ENCODE measurements at regions not wholly inside any gene's neighbourhood (a gene's known extent, or its start where the extent isn't known, plus 50 kb on each side); places are given as distances from the start of the nearest gene placed in this dataset.

DNA sequence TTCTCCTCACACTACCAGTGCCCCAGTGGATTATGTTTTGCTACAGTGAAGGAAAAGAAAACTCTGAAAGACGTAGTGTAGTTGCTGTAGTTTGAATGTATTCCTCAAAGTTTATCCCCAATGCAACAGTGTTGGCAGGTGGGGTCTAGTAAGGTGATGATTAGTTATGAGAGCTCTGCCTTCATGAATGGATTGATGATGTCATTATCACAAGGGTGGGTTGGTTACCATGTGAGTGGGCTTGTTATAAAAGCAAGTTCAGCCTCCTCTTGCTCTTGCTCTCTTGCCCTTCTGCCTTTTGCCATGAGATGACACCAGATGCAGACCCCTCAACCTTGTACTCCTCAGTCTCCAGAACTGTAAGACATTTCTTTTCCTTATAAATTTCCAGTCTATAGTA, 244.7 kb upstream of the RSPO3 start:
- TF ChIP-seq, protein P1, sequence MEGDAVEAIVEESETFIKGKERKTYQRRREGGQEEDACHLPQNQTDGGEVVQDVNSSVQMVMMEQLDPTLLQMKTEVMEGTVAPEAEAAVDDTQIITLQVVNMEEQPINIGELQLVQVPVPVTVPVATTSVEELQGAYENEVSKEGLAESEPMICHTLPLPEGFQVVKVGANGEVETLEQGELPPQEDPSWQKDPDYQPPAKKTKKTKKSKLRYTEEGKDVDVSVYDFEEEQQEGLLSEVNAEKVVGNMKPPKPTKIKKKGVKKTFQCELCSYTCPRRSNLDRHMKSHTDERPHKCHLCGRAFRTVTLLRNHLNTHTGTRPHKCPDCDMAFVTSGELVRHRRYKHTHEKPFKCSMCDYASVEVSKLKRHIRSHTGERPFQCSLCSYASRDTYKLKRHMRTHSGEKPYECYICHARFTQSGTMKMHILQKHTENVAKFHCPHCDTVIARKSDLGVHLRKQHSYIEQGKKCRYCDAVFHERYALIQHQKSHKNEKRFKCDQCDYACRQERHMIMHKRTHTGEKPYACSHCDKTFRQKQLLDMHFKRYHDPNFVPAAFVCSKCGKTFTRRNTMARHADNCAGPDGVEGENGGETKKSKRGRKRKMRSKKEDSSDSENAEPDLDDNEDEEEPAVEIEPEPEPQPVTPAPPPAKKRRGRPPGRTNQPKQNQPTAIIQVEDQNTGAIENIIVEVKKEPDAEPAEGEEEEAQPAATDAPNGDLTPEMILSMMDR (conservative IDR thresholded peaks at IDR 0.05 in 1 of 2, IDR thresholded peaks at IDR 0.05 in 1 of 2; ENCODE audit: extremely low read depth in 1 of 2, insufficient read depth in 1 of 2, low read depth in 1 of 2, low read length in 2 of 2) = no peak
- no peak for TF ChIP-seq EZH2 (IDR thresholded peaks at IDR 0.05; ENCODE audit: borderline replicate concordance, low read length)

Measured in mammary epithelial cell (primary cell).